Esophagus muscularis mucosa (tissue), 4 donors: ENCODE measurements at regions not wholly inside any gene's neighbourhood (a gene's known extent, or its start where the extent isn't known, plus 50 kb on each side); places are given as distances from the start of the nearest gene placed in this dataset.
A peak's percentile ranks its signal among the peaks of the same experiment; 100 is the strongest.

Experiments used
- DNase-seq: peaks from one replicate; pipeline ENCODE4 v3.0.0-alpha.2; 2017; ENCODE audit errors: extremely low spot score
- H3K27ac ChIP-seq, 4 donors: fragments of 200-600 bp; sonication (generic); replicated peaks in 1 of 4; 1 replicate in 3 of 4; 2 replicates in 1 of 4; pipeline ENCODE4 v1.5.1; 2016 to 2019; ENCODE audit warnings: mild to moderate bottlenecking in 1 of 4
- H3K27me3 ChIP-seq, 4 donors: fragments of 200-600 bp; sonication (generic); one replicate each; pipeline versions ENCODE4 v1.5.1 to v1.6.0; 2016 to 2019
- H3K36me3 ChIP-seq, 4 donors: fragments of 200-600 bp; sonication (generic); one replicate each; pipeline ENCODE4 v1.5.1; 2016 to 2019
- H3K4me1 ChIP-seq, 4 donors: fragments of 200-600 bp; sonication (generic); one replicate each; pipeline ENCODE4 v1.5.1; 2016 to 2019
- H3K4me3 ChIP-seq, 4 donors: fragments of 200-600 bp; sonication (generic); 1 replicate in 2 of 4; 2 replicates in 2 of 4; pipeline ENCODE4 v1.5.1; 2016 to 2019; ENCODE audit warnings: mild to moderate bottlenecking in 4 of 4, moderate library complexity in 1 of 4
- H3K9me3 ChIP-seq, 4 donors: fragments of 200-600 bp; sonication (generic); 1 replicate in 3 of 4; 2 replicates in 1 of 4; pipeline ENCODE4 v1.5.1; 2016 to 2019
- EP300 ChIP-seq: sonication (generic); formaldehyde crosslinking; IDR thresholded peaks from one replicate; pipeline ENCODE4 v1.6.1; 2017; ENCODE audit warnings: antibody characterized with exemption
- POLR2A ChIP-seq: fragments of 450-650 bp; IDR thresholded peaks from one replicate; pipeline ENCODE4 v1.6.1; 2017; ENCODE audit warnings: antibody characterized with exemption, moderate library complexity, mild to moderate bottlenecking, low read depth
- POLR2AphosphoS5 ChIP-seq, 2 donors: sonication (generic); formaldehyde crosslinking; IDR thresholded peaks; one replicate each; pipeline ENCODE4 v1.6.1; 2017; ENCODE audit warnings: antibody characterized with exemption in 2 of 2
- WGBS: methylation state at CpG from one replicate; pipeline ENCODE4 v1.1.5; 2018; 5-methylcytosine and 5-hydroxymethylcytosine counted together
- intact Hi-C: fragments of 100-400 bp; cut with DNase I; formaldehyde crosslinking; loops from one replicate; pipeline ENCODE4 v1.15.1; 2023
- TF ChIP-seq, protein P1 (sequence below), 3 experiments: fragments of 200-600 bp in 2 of 3; fragments of 450-650 bp in 1 of 3; sonication (generic) in 2 of 3; IDR thresholded peaks; one replicate each; pipeline ENCODE4 v1.5.1; 2017 to 2019; ENCODE audit warnings: antibody characterized with exemption in 3 of 3, mild to moderate bottlenecking in 2 of 3, moderate library complexity in 1 of 3

GRCh38 chr15:83365370-83365938 lies 81.0 kb upstream of the BNC1 start:
- H3K4me1 ChIP-seq = peaks cover 0 to 13% (median 10%) of the 10 kb centered on the region in 4 donors
- DNase-seq = no peak
- TF ChIP-seq EP300 (no peak), POLR2AphosphoS5 (IDR thresholded peaks at IDR 0.05) (peak; percentile 31 to 58), POLR2A (no peak)
- TF ChIP-seq, protein P1, sequence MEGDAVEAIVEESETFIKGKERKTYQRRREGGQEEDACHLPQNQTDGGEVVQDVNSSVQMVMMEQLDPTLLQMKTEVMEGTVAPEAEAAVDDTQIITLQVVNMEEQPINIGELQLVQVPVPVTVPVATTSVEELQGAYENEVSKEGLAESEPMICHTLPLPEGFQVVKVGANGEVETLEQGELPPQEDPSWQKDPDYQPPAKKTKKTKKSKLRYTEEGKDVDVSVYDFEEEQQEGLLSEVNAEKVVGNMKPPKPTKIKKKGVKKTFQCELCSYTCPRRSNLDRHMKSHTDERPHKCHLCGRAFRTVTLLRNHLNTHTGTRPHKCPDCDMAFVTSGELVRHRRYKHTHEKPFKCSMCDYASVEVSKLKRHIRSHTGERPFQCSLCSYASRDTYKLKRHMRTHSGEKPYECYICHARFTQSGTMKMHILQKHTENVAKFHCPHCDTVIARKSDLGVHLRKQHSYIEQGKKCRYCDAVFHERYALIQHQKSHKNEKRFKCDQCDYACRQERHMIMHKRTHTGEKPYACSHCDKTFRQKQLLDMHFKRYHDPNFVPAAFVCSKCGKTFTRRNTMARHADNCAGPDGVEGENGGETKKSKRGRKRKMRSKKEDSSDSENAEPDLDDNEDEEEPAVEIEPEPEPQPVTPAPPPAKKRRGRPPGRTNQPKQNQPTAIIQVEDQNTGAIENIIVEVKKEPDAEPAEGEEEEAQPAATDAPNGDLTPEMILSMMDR (IDR thresholded peaks at IDR 0.05) = no peak
- under 1% methylated on average over 27 of the region's 27 CpGs for WGBS
- peak overlapping the region; percentile 42 to 56 (median 47) for H3K4me3 ChIP-seq
- no peaks in the 10 kb centered on the region for H3K36me3 ChIP-seq
- no peak overlapping the region for H3K27ac ChIP-seq
- H3K9me3 ChIP-seq = no peaks in the 10 kb centered on the region
- peaks cover 0 to 51% (median 10%) of the 10 kb centered on the region in 4 donors for H3K27me3 ChIP-seq
- intact Hi-C loops = no loop called here

- WGBS = 23% methylated on average over 9 of the region's 9 CpGs
- H3K9me3 ChIP-seq = no peaks in the 10 kb centered on the region
- H3K27ac ChIP-seq = no peak overlapping the region
- TF ChIP-seq POLR2A (no peak), EP300 (no peak), POLR2AphosphoS5 (IDR thresholded peaks at IDR 0.05) (no peak)
- TF ChIP-seq, protein P1 (IDR thresholded peaks at IDR 0.05) = no peak
- DNase-seq = no peak
- H3K4me1 ChIP-seq = no peaks in the 10 kb centered on the region
- peaks cover 0 to 77% (median 0%) of the 10 kb centered on the region in 4 donors for H3K27me3 ChIP-seq
- intact Hi-C loops = no loop called here
- H3K36me3 ChIP-seq = no peaks in the 10 kb centered on the region
- H3K4me3 ChIP-seq = no peak overlapping the region
Measured at GRCh38 chr15:83372434-83372891, 74.7 kb upstream of the SH3GL3 start.

DNA sequence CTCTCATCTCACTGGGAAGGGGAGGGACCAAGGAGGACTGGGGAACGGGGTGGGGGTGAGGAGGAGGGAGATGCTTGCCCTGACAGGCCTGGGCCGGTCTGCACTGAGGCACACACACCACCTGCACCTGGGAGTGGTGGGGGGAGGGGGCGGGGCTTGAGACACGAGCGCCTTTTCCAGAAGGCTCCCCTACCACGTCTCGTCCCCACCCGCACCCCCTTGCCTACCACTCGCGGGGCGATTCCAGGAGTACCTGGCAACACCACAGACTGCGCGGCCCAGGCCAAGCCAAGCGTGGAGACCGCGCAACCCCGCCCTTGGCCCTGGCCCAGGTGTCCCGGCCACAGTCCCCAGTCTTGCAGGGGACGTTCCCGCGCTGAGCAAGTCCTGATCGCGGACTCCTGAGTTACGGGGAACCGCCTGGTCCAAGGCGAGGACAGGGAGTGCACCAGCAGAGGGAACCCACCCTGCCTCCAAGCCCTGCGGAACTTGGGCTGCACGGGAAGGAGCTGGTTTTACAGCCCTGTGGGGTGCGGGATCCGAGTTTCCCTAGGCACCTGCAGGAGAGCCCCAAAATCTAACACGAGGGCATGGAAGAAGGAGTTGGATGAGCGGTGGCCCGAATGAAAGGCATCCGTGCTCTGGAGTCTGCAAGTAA lies 68.1 kb upstream of the SH3GL3 start:
- Histone ChIP-seq H3K4me1 (peaks cover 0 to 9% (median 8%) of the 10 kb centered on the region in 4 donors), H3K4me3 (no peak overlapping the region), H3K27ac (no peak overlapping the region), H3K9me3 (no peaks in the 10 kb centered on the region), H3K36me3 (no peaks in the 10 kb centered on the region), H3K27me3 (peaks cover 0 to 79% (median 15%) of the 10 kb centered on the region in 4 donors)
- WGBS = 9% methylated on average over 26 of the region's 34 CpGs
- intact Hi-C loops = loop anchor here (5.0 kb wide), 1 partner anchor 132 kb away; no protein-coding TSS in a partner anchor
- DNase-seq = no peak
- TF ChIP-seq POLR2AphosphoS5 (IDR thresholded peaks at IDR 0.05) = no peak
- TF ChIP-seq POLR2A = no peak
- TF ChIP-seq, protein P1 (IDR thresholded peaks at IDR 0.05) = no peak
- no peak for TF ChIP-seq EP300

DNA sequence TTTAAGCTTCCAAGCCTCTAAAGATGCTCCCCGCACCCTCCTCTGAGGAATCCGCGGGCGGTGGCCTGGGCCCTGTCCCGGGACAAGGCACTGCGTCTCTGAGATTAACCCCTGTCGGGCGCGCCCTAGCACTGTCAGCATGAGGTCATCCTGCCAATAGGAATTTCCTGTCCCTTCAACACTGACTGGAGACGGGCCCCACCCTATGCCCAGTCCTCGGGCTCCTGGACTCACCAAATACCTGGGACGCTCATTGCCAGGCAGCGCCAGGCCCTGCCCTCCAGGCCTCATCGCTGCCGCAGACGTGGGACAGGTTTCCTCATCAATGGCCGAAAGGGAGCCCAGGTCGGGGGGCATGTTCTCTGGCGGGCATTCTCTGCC lies 67.6 kb upstream of the SH3GL3 start:
- no peak for DNase-seq
- peaks cover 0 to 9% (median 8%) of the 10 kb centered on the region in 4 donors for H3K4me1 ChIP-seq
- H3K27ac ChIP-seq = no peak overlapping the region
- no peak overlapping the region for H3K4me3 ChIP-seq
- WGBS = 40% methylated on average over 1 of the region's 19 CpGs
- no peak for TF ChIP-seq EP300
- no peak for TF ChIP-seq POLR2AphosphoS5 (IDR thresholded peaks at IDR 0.05)
- no peak for TF ChIP-seq POLR2A
- TF ChIP-seq, protein P1 (IDR thresholded peaks at IDR 0.05) = no peak
- no peaks in the 10 kb centered on the region for H3K36me3 ChIP-seq
- intact Hi-C loops = loop anchor here (5.0 kb wide), 1 partner anchor 132 kb away; no protein-coding TSS in a partner anchor
- no peaks in the 10 kb centered on the region for H3K9me3 ChIP-seq
- peaks cover 0 to 74% (median 15%) of the 10 kb centered on the region in 4 donors for H3K27me3 ChIP-seq
